GM18867 (cell line): ENCODE measurements at regions not wholly inside any gene's neighbourhood (a gene's known extent, or its start where the extent isn't known, plus 50 kb on each side); places are given as distances from the start of the nearest gene placed in this dataset.
"Not testable (repeated sequence)": the region's sequence is repeated elsewhere in the genome, so short reads cannot be mapped to it uniquely, and the experiment has no call there.

Experiments used
- ATAC-seq: cut with Tn5 transposase; IDR thresholded peaks from one replicate; pipeline ENCODE4 v1.9.1; 2021; ENCODE audit warnings: mild to moderate bottlenecking, moderate library complexity; ENCODE audit not compliant: unreplicated experiment

- ATAC-seq: no peak
Observed at GRCh38 chr6:115573861-115574260, 486.8 kb downstream of the FRK start.

GRCh38 chr6:115570331-115570730 is 490.4 kb downstream of the FRK start:
- no peak for ATAC-seq

- no peak for ATAC-seq
Observed at GRCh38 chr6:115554060-115554459, 506.6 kb downstream of the FRK start.

- no peak for ATAC-seq
Observed at GRCh38 chr6:115551527-115551926, 509.2 kb downstream of the FRK start.

GRCh38 chr6:115545672-115545986 is 515.1 kb downstream of the FRK start:
- no peak for ATAC-seq

GRCh38 chr6:115544765-115545671 is 515.7 kb downstream of the FRK start:
- ATAC-seq: no peak

- no peak for ATAC-seq
Observed at GRCh38 chr6:115540077-115540869, 520.4 kb downstream of the FRK start.

- no peak for ATAC-seq
Observed at GRCh38 chr6:115539531-115539930, 521.2 kb downstream of the FRK start.

GRCh38 chr6:115524821-115525220 is 535.9 kb downstream of the FRK start:
- ATAC-seq: no peak

GRCh38 chr6:115521747-115522146 is 538.9 kb downstream of the FRK start:
- not testable (repeated sequence) for ATAC-seq

- ATAC-seq: no peak
Observed at GRCh38 chr6:115514656-115515055, 546.0 kb downstream of the FRK start.

- no peak for ATAC-seq
Observed at GRCh38 chr6:115512923-115513322, 547.8 kb downstream of the FRK start.

- ATAC-seq: no peak
Observed at GRCh38 chr6:115511771-115512170, 548.9 kb downstream of the FRK start.

- ATAC-seq: not testable (repeated sequence)
Observed at GRCh38 chr6:115502432-115502831, 558.3 kb downstream of the FRK start.

GRCh38 chr6:115495184-115495583 is 565.5 kb downstream of the FRK start:
- no peak for ATAC-seq

GRCh38 chr6:115487331-115487730 is 573.4 kb downstream of the FRK start:
- ATAC-seq: no peak

- ATAC-seq: no peak
Observed at GRCh38 chr6:115485400-115485799, 575.3 kb downstream of the FRK start.

- ATAC-seq: peak; percentile 83
Observed at GRCh38 chr6:115480543-115480942, 580.1 kb downstream of the FRK start.

GRCh38 chr6:115474443-115475041 is 586.1 kb downstream of the FRK start:
- peak; percentile 74 for ATAC-seq

- ATAC-seq: no peak
Observed at GRCh38 chr6:115468272-115469005, 592.3 kb downstream of the FRK start.

- no peak for ATAC-seq
Observed at GRCh38 chr6:115467726-115468125, 593.0 kb downstream of the FRK start.
